ACC112 (cell line): ENCODE measurements at regions not wholly inside any gene's neighbourhood (a gene's known extent, or its start where the extent isn't known, plus 50 kb on each side); places are given as distances from the start of the nearest gene placed in this dataset.

ENCODE experiments used
- H2AFZ ChIP-seq: fragments of 200-600 bp; sonication (generic); one replicate; pipeline ENCODE4 v1.6.0; 2017; ENCODE audit warnings: antibody characterized with exemption, low read length; ENCODE audit not compliant: unreplicated experiment
- H3K27ac ChIP-seq: fragments of 200-600 bp; sonication (generic); 2 replicates; pipeline ENCODE4 v1.5.1; 2014; ENCODE audit warnings: low read depth, mild to moderate bottlenecking, antibody characterized with exemption, low read length, moderate library complexity
- H3K27me3 ChIP-seq: fragments of 200-600 bp; sonication (generic); 2 replicates; pipeline ENCODE4 v1.6.1; 2014; ENCODE audit warnings: mild to moderate bottlenecking, antibody characterized with exemption, low read length, moderate library complexity, mixed read lengths; ENCODE audit not compliant: insufficient read depth
- H3K36me3 ChIP-seq: fragments of 200-600 bp; sonication (generic); 2 replicates; pipeline ENCODE4 v1.6.1; 2016; ENCODE audit warnings: mild to moderate bottlenecking, antibody characterized with exemption, low read length, moderate library complexity, mixed read lengths; ENCODE audit not compliant: insufficient read depth
- H3K4me1 ChIP-seq: fragments of 200-600 bp; sonication (generic); one replicate; pipeline ENCODE4 v1.6.1; 2016; ENCODE audit warnings: low read length, mixed read lengths; ENCODE audit not compliant: insufficient read depth, unreplicated experiment, control insufficient read depth
- H3K4me3 ChIP-seq: fragments of 200-600 bp; sonication (generic); 2 replicates; pipeline ENCODE4 v1.5.1; 2014; ENCODE audit warnings: mild to moderate bottlenecking, low read depth, low read length
- H3K79me2 ChIP-seq: fragments of 200-600 bp; sonication (generic); one replicate; pipeline ENCODE4 v1.6.0; 2016; ENCODE audit warnings: low read length; ENCODE audit not compliant: control insufficient read depth, unreplicated experiment, insufficient read depth

GRCh38 chr1:213933336-213933735, 54.4 kb upstream of the PROX1 start:
- no peaks in the 10 kb centered on the region for H3K36me3 ChIP-seq

GRCh38 chr1:213934649-213935048, 53.1 kb upstream of the PROX1 start:
- no peaks in the 10 kb centered on the region for H3K79me2 ChIP-seq

More at GRCh38 chr1:213933336-213933735, 54.4 kb upstream of the PROX1 start:
- Histone ChIP-seq H3K79me2 (no peaks in the 10 kb centered on the region), H3K27me3 (no peaks in the 10 kb centered on the region), H2AFZ (no peak overlapping the region), H3K4me1 (no peaks in the 10 kb centered on the region), H3K27ac (no peak overlapping the region), H3K4me3 (no peak overlapping the region)

GRCh38 chr1:213936571-213936970, 51.2 kb upstream of the PROX1 start:
- Histone ChIP-seq H3K27me3 (no peaks in the 10 kb centered on the region), H3K36me3 (no peaks in the 10 kb centered on the region), H2AFZ (no peak overlapping the region), H3K27ac (no peak overlapping the region), H3K79me2 (no peaks in the 10 kb centered on the region), H3K4me3 (no peak overlapping the region), H3K4me1 (no peaks in the 10 kb centered on the region)

More at GRCh38 chr1:213934649-213935048, 53.1 kb upstream of the PROX1 start:
- Histone ChIP-seq H3K4me3 (no peak overlapping the region), H3K36me3 (no peaks in the 10 kb centered on the region), H3K4me1 (no peaks in the 10 kb centered on the region), H3K27me3 (no peaks in the 10 kb centered on the region), H2AFZ (no peak overlapping the region), H3K27ac (no peak overlapping the region)
